Fibroblast of pulmonary artery (primary cell): ENCODE measurements at regions not wholly inside any gene's neighbourhood (a gene's known extent, or its start where the extent isn't known, plus 50 kb on each side); places are given as distances from the start of the nearest gene placed in this dataset.

Experiments used
- DNase-seq: peaks from one replicate; pipeline ENCODE4 v3.0.0-alpha.2; 2010; ENCODE audit warnings: low read depth
- H3K4me3 ChIP-seq: replicated peaks from 2 replicates; pipeline ENCODE4 v1.5.1; 2011; ENCODE audit warnings: low read depth, mild to moderate bottlenecking, control low read depth, low read length, moderate library complexity
- TF ChIP-seq, protein P1 (sequence below): IDR thresholded peaks from 2 replicates; pipeline ENCODE4 v1.5.1; 2011; ENCODE audit warnings: mild to moderate bottlenecking, control low read depth, low read length, inconsistent platforms; ENCODE audit errors: missing control alignments

DNA sequence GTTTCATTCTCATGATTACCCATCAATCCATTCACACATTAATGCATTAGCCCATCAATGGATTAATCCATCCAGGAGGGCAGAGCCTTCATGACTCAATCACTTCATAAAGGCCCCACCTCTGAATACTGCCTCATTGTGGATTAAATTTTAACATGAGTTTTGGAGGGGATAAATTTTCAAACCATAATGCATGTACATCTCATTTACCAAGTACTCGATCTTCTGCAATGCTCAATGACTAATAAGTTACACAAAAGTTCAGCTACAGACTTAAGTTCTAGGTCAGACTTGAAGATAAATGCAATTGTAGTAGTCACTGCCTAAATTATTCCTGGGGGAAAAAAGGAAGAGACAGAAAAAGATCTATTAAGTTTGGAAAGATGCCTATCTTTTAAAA is 120.0 kb upstream of the OSR1 start:
- H3K4me3 ChIP-seq: no peak overlapping the region
- no peak for DNase-seq
- TF ChIP-seq, protein P1, sequence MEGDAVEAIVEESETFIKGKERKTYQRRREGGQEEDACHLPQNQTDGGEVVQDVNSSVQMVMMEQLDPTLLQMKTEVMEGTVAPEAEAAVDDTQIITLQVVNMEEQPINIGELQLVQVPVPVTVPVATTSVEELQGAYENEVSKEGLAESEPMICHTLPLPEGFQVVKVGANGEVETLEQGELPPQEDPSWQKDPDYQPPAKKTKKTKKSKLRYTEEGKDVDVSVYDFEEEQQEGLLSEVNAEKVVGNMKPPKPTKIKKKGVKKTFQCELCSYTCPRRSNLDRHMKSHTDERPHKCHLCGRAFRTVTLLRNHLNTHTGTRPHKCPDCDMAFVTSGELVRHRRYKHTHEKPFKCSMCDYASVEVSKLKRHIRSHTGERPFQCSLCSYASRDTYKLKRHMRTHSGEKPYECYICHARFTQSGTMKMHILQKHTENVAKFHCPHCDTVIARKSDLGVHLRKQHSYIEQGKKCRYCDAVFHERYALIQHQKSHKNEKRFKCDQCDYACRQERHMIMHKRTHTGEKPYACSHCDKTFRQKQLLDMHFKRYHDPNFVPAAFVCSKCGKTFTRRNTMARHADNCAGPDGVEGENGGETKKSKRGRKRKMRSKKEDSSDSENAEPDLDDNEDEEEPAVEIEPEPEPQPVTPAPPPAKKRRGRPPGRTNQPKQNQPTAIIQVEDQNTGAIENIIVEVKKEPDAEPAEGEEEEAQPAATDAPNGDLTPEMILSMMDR: no peak

DNA sequence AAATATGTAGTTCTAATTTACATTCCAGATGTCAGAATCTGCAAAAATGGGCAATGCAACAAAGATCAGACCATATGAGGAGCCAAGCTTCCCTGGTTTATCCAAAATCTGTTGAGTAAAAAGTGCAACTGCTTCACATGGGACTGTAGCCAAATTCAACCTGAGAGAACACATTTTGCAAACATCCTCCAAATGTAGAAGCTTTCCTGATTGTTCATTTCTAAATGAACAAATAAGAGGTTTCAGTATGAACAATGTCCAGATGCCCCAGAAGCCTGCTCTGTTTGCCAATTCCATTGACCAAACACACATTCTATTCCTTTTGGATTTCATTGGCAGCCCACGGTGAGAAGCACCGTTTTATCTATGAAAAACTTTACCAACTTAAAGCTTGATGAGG is 117.9 kb upstream of the OSR1 start:
- H3K4me3 ChIP-seq: no peak overlapping the region
- TF ChIP-seq, protein P1: no peak

DNA sequence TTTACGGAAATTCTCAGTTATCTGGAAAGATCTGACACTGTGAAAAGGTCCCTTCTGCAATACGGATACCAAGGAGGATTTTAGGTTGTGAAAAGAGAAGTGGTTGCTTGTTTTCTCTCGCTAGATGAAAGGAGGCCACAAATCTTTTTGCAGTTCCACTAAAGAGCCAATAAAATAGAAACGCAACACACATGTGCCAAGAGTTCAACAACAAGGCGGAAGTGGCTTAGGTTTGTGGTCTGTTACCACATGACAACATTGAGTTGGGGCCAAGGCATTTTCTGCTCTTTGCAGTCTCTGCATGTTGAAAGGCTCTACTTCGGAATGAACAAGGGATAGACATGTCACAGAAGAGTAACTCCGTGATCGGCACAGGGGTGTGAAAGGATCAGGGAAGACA is 115.7 kb upstream of the OSR1 start:
- peak; percentile 22 for DNase-seq
- TF ChIP-seq, protein P1: no peak
- H3K4me3 ChIP-seq: no peak overlapping the region

More for the DNA sequence above, 117.9 kb upstream of the OSR1 start:
- no peak for DNase-seq

DNA sequence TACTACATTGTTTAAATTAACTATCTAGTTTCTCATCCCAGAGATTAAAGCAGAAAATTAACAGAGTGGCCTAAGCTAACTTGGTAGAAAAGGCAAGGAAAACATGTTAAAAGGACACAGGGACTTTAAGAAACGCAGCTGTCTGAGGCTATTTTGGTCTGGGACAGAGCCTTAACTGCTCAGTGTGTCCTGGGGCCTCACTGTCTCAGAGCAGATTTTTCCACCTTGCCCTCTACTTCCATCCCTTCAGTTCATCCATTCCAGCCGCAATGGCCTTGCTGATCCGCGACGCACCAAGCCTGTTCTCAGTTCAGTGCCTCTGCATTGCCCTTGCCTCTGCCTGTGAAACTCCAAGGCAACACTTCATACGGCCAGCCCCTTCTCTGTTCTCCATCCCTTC is 114.9 kb upstream of the OSR1 start:
- no peak for DNase-seq
- H3K4me3 ChIP-seq: no peak overlapping the region
- TF ChIP-seq, protein P1: no peak

DNA sequence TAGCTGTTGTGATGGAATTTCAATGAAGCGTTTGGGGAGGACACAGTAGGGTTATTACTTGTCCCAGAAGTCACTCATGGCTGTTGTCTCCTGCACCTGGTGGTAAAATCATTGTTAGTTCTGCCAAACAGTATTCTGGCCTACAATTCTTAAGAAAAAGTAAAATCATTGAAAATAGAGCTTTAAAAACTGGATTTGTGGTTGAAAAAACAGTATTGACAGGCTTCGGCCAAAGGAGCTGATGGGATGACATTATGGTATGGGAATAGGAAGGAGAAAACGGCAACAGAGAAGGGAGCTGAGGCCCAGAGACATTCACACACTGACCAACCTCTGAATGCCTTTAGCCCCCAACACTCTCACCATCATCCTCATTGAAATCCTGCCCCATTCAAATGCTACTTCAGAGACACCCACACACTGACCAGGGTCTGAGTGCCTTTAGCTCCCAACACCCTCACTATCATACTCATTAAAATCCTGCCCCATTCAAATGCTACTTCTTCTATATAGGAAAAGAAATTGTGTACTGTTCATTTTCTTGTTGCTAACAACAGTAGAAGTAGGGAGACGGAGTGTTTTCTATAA is 114.1 kb upstream of the OSR1 start:
- TF ChIP-seq, protein P1: no peak
- no peak for DNase-seq
- no peak overlapping the region for H3K4me3 ChIP-seq

DNA sequence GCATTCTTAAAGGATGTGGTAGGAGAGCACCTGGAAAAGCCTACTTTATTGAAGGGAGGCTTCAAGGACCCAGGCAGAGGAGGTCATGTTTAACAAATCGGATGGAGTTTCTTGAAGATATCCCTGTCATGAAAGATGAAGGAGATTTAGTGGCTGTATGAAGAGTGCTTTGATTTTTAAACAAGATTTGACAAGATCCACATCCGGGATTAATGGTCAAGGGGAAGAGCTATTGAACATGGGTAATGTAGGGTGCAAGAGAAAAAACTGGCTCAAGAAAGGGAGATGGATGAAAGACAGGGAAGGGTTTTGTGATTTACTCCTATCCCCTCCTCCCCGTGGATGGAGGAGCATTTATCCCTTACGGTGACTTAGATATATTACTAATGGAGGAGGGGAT is 113.1 kb upstream of the OSR1 start:
- TF ChIP-seq, protein P1: no peak
- H3K4me3 ChIP-seq: no peak overlapping the region
- DNase-seq: no peak

DNA sequence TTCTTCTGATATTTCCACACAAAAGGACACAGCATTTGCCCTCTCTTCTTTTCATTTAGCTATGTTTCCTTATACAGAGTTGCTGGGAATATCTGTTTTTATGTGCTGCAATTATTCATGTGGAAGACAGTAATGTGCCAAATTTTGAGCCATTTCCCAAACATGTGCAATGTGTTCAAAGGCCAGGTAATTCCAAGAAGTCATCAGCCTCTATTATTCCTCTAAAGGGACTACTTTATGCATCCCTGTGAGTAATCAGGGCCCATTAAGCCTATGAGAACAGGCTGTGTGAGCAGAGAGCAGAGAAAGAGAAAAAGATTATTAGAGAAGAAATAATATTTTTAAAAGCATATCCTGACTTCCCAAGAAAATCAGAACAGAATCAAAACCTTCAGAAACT is 107.6 kb upstream of the OSR1 start:
- TF ChIP-seq, protein P1: no peak
- DNase-seq: no peak
- no peak overlapping the region for H3K4me3 ChIP-seq
